ENCODE measurements at regions not wholly inside any gene's neighbourhood (a gene's known extent, or its start where the extent isn't known, plus 50 kb on each side); places are given as distances from the start of the nearest gene placed in this dataset.

DNA sequence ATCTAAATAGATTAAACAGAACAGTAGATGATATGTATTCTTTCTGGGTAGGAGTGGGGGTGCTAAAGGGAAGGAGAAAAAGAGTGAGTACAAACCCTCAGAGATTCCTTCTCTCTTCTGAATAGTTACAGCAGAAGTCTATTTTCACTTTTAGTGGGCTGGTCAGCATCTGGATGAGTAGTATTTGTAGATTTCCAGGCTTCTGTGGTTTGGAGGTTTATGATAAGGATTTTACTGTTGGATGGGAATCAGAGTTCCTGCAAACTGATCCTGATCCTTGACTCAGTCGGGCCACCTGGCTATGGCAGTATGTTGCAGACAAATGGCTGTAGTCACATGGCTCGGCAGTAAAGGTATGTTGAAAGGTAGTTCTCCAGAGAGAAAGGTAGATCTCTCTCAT, 84.3 kb upstream of the IFNGR1 start:
- H3K4ac ChIP-seq (replicated peaks; ENCODE audit: insufficient read length, low read depth, low read length), result no peak overlapping the region
- H4K8ac ChIP-seq (ENCODE audit: extremely low read depth, insufficient read depth, low read length), result no peak overlapping the region
- H4K91ac ChIP-seq (replicated peaks; ENCODE audit: insufficient read length, low read length), result no peak overlapping the region
- H3K4me3 ChIP-seq (ENCODE audit: extremely low read depth in 1 of 4, insufficient read depth in 2 of 4, low read depth in 3 of 4, low read length in 4 of 4), result no peak overlapping the region
- H2BK20ac ChIP-seq (ENCODE audit: low read length), result no peak overlapping the region
- H2AFZ ChIP-seq (ENCODE audit: low read length), result no peak overlapping the region
- no peak overlapping the region for H2BK120ac ChIP-seq (replicated peaks; ENCODE audit: low read depth, low read length)
- WGBS, 2 experiments (ENCODE audit: extremely low coverage in 1 of 2, insufficient coverage in 1 of 2, insufficient read length in 1 of 2, insufficient replicate concordance in 2 of 2, low coverage in 1 of 2, low lambda C conversion rate in 2 of 2, missing lambda C conversion rate in 1 of 2), result 94% methylated on average over 2 of the region's 2 CpGs; no CpG with 5 or more reads in 1 of the 2 experiments
- no peaks in the 10 kb centered on the region for H4K20me1 ChIP-seq (replicated peaks in 1 of 2; ENCODE audit: control insufficient read depth in 1 of 2, insufficient read depth in 2 of 2, low read length in 2 of 2)
- ChIA-PET CTCF (ENCODE audit: partially characterized antibody) (no interaction called here), POLR2A (ENCODE audit: partially characterized antibody) (no interaction called here)
- no peak for DNase-seq (ENCODE audit: low read depth in 1 of 2, low spot score in 2 of 2)
- no peaks in the 10 kb centered on the region for H3K36me3 ChIP-seq (ENCODE audit: control insufficient read depth in 2 of 4, insufficient read depth in 4 of 4, low read length in 3 of 4)
- H3K14ac ChIP-seq (ENCODE audit: insufficient read length), result no peak overlapping the region
- no peak overlapping the region for H3K27ac ChIP-seq (ENCODE audit: low read depth, low read length)
- H3K23me2 ChIP-seq (ENCODE audit: low read depth, low read length), result no peaks in the 10 kb centered on the region; the same call in 1 of the 2 replicates
- peaks cover 0 to 5% (median 1%) of the 10 kb centered on the region in 4 experiments; a peak in 4 of 7 replicates for H3K4me1 ChIP-seq (replicated peaks in 1 of 4; ENCODE audit: control insufficient read depth in 3 of 4, insufficient read depth in 4 of 4, low read length in 3 of 4)
- peaks cover 0 to under 1% (median 0%) of the 10 kb centered on the region in 4 experiments; a peak in 2 of 7 replicates for H3K27me3 ChIP-seq (replicated peaks in 1 of 4; ENCODE audit: control insufficient read depth in 3 of 4, extremely low read depth in 1 of 4, insufficient read depth in 3 of 4, low read length in 3 of 4)
- no peak for FAIRE-seq
- no peak overlapping the region for H3K4me2 ChIP-seq (ENCODE audit: insufficient read depth in 1 of 2, low read depth in 2 of 2, low read length in 2 of 2)
- no peak overlapping the region for H3K9ac ChIP-seq (replicated peaks in 1 of 4; ENCODE audit: extremely low read depth in 1 of 4, low read depth in 3 of 4, low read length in 3 of 4)
- H3K79me2 ChIP-seq (ENCODE audit: control insufficient read depth in 1 of 2, insufficient read depth in 2 of 2, low read length in 2 of 2), result no peaks in the 10 kb centered on the region
- no peak for TF ChIP-seq CHD1 (IDR thresholded peaks at IDR 0.05; ENCODE audit: low read depth, low read length)
- no peak overlapping the region for H3K18ac ChIP-seq (ENCODE audit: extremely low read depth, low read length)
- no peak overlapping the region for H3K56ac ChIP-seq (replicated peaks; ENCODE audit: insufficient read length, low read depth, low read length)
- no peaks in the 10 kb centered on the region for H3K79me1 ChIP-seq (ENCODE audit: low read depth, low read length)
- no peak overlapping the region for H3K23ac ChIP-seq (ENCODE audit: insufficient read length)
- H3K9me3 ChIP-seq (ENCODE audit: insufficient read depth in 2 of 2, low read depth in 1 of 2, low read length in 1 of 2), result no peaks in the 10 kb centered on the region
- no peak overlapping the region for H2BK12ac ChIP-seq (ENCODE audit: low read depth, low read length)
- no peak overlapping the region for H4K5ac ChIP-seq (ENCODE audit: insufficient read length, low read depth, low read length)
- no peak overlapping the region for H2BK5ac ChIP-seq (ENCODE audit: low read depth, low read length)
- no peak overlapping the region for H2BK15ac ChIP-seq (ENCODE audit: low read length)
- H2AK5ac ChIP-seq (ENCODE audit: low read depth, low read length), result no peak overlapping the region

Measured in H1 (cell line).